Endothelial cell of umbilical vein (primary cell): ENCODE measurements at regions not wholly inside any gene's neighbourhood (a gene's known extent, or its start where the extent isn't known, plus 50 kb on each side); places are given as distances from the start of the nearest gene placed in this dataset.

Experiments
- CTCF ChIP-seq, 2 donors: IDR thresholded peaks; 1 replicate in 1 of 2; 2 replicates in 1 of 2; pipeline ENCODE4 v1.5.1; 2011; ENCODE audit warnings: low read length in 2 of 2, mild to moderate bottlenecking in 2 of 2, moderate library complexity in 2 of 2, control low read depth in 1 of 2, inconsistent platforms in 1 of 2, low read depth in 1 of 2; ENCODE audit not compliant: insufficient read depth in 1 of 2; ENCODE audit errors: extremely low read depth in 1 of 2
- FOS ChIP-seq: IDR thresholded peaks from 2 replicates; pipeline ENCODE4 v1.6.1; 2011; ENCODE audit warnings: mild to moderate bottlenecking, low read length, moderate library complexity, borderline replicate concordance; ENCODE audit not compliant: insufficient read depth

- no peak for TF ChIP-seq CTCF (IDR thresholded peaks at IDR 0.05; ENCODE audit: extremely low read depth in 1 of 2, insufficient read depth in 1 of 2, low read depth in 1 of 2, low read length in 2 of 2)
- TF ChIP-seq FOS = no peak
Measured at GRCh38 chr17:68710035-68710780, 109.0 kb upstream of the FAM20A start.
